Common myeloid progenitor, CD34-positive (primary cell): ENCODE measurements at regions not wholly inside any gene's neighbourhood (a gene's known extent, or its start where the extent isn't known, plus 50 kb on each side); places are given as distances from the start of the nearest gene placed in this dataset.
"Not testable (repeated sequence)": the region's sequence is repeated elsewhere in the genome, so short reads cannot be mapped to it uniquely, and the experiment has no call there.

Experiments
- CTCF ChIA-PET: fragments of 350-600 bp; sonication (Branson Sonifier 250); formaldehyde crosslinking; loops from one replicate; lab custom pipeline; 2021; ENCODE audit warnings: antibody characterized with exemption; lab: Charles Lee
- POLR2A ChIA-PET: fragments of 350-600 bp; sonication (Branson Sonifier 250); formaldehyde crosslinking; loops from one replicate; lab custom pipeline; 2021; ENCODE audit warnings: antibody characterized with exemption; lab: Charles Lee
- DNase-seq, 3 donors: peaks; one replicate each; pipeline versions ENCODE4 v3.0.0 to v3.0.0-alpha.2; 2013
- H3K27ac ChIP-seq, 2 experiments: 1 replicate in 1 of 2; 2 replicates in 1 of 2; pipeline ENCODE4 v1.7.0; 2013; ENCODE audit warnings: inconsistent platforms in 2 of 2, low read length in 2 of 2, mild to moderate bottlenecking in 2 of 2, low read depth in 1 of 2, moderate library complexity in 1 of 2; ENCODE audit not compliant: severe bottlenecking in 2 of 2, insufficient read depth in 1 of 2, poor library complexity in 1 of 2
- H3K27me3 ChIP-seq, 5 experiments: replicated peaks in 2 of 5; 1 replicate in 3 of 5; 2 replicates in 2 of 5; pipeline versions ENCODE4 v1.6.1 to v1.7.0; 2013; ENCODE audit warnings: low read length in 4 of 5, mild to moderate bottlenecking in 2 of 5, moderate library complexity in 2 of 5, inconsistent platforms in 1 of 5; ENCODE audit not compliant: insufficient read depth in 5 of 5, control insufficient read depth in 4 of 5
- H3K36me3 ChIP-seq, 4 experiments: 1 replicate in 2 of 4; 2 replicates in 2 of 4; pipeline versions ENCODE4 v1.6.1 to v1.7.0; 2013; ENCODE audit warnings: low read length in 3 of 4, control low read depth in 1 of 4, mild to moderate bottlenecking in 1 of 4; ENCODE audit not compliant: control insufficient read depth in 4 of 4, insufficient read depth in 4 of 4
- H3K4me1 ChIP-seq, 4 experiments: 1 replicate in 3 of 4; 2 replicates in 1 of 4; pipeline versions ENCODE4 v1.6.1 to v1.7.1; 2013; ENCODE audit warnings: low read length in 3 of 4, mild to moderate bottlenecking in 3 of 4, control low read depth in 1 of 4, inconsistent platforms in 1 of 4, moderate library complexity in 1 of 4; ENCODE audit not compliant: control insufficient read depth in 4 of 4, insufficient read depth in 4 of 4; ENCODE audit errors: control extremely low read depth in 1 of 4
- H3K4me3 ChIP-seq, 7 experiments: 1 replicate in 4 of 7; 2 replicates in 3 of 7; pipeline versions ENCODE4 v1.5.1 to v1.7.0; 2013; ENCODE audit warnings: mild to moderate bottlenecking in 7 of 7, low read length in 6 of 7, moderate library complexity in 6 of 7, inconsistent platforms in 2 of 7, low read depth in 2 of 7, control low read depth in 1 of 7; ENCODE audit not compliant: insufficient read depth in 4 of 7, control insufficient read depth in 1 of 7; ENCODE audit errors: extremely low read depth in 1 of 7
- H3K9me3 ChIP-seq, 5 experiments: 1 replicate in 4 of 5; 2 replicates in 1 of 5; pipeline versions ENCODE4 v1.6.1 to v1.7.1; 2013; ENCODE audit warnings: low read length in 4 of 5, mild to moderate bottlenecking in 2 of 5, inconsistent platforms in 1 of 5, low read depth in 1 of 5, moderate library complexity in 1 of 5; ENCODE audit not compliant: control insufficient read depth in 4 of 5, insufficient read depth in 2 of 5; ENCODE audit errors: control extremely low read depth in 1 of 5
- WGBS: methylation state at CpG from one replicate; pipeline ENCODE4 v1.1.5; 2013; ENCODE audit not compliant: insufficient coverage; 5-methylcytosine and 5-hydroxymethylcytosine counted together

DNA sequence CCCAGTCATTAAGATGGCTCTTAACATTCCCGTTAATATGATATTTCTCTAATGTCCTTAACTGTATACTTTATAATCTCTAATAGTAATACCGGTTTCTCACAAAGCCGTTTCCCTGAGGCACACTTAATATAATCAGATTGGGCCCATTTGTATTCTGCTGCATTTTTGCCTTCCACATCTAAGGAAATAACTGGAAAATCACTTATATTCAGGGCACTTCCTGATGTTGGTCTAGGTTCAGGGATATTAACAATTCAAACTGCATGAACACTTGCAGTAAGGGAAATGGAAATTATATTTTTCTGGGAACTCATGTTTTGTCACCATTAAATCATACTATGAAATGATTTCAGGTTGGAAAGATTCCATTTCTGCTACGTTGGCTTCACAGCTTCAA, 119.8 kb downstream of the TPR start:
- Histone ChIP-seq H3K4me1 (no peaks in the 10 kb centered on the region), H3K36me3 (no peaks in the 10 kb centered on the region), H3K4me3 (no peak overlapping the region), H3K9me3 (no peaks in the 10 kb centered on the region), H3K27ac (no peak overlapping the region), H3K27me3 (no peaks in the 10 kb centered on the region)
- POLR2A ChIA-PET, result interaction anchor here (0.6 kb wide), 1 partner anchor 527 kb away, joined by 3 read pairs; no protein-coding TSS in a partner anchor
- CTCF ChIA-PET, result no interaction called here
- WGBS, result 100% methylated on average over 1 of the region's 4 CpGs
- no peak for DNase-seq

DNA sequence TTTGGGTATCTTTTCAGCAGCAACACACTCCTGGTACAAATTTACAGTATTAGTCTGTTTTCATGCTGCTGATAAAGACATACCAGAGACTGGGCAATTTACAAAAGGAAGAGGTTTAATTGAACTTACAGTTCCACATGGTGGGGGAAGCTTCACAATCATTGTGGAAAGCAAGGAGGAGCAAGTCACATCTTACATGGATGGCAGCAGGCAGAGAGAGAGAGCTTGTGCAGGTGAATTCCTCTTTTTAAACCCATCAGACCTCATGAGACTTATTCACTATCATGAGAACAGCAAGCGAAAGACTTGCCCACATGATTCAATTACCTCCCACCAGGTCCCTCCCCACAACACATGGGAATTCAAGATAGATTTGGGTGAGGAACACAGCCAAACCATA, 124.5 kb downstream of the TPR start:
- Histone ChIP-seq H3K27me3 (no peaks in the 10 kb centered on the region), H3K4me1 (no peaks in the 10 kb centered on the region), H3K4me3 (no peak overlapping the region), H3K9me3 (peaks cover 0 to 3% (median 0%) of the 10 kb centered on the region in 5 experiments), H3K36me3 (no peaks in the 10 kb centered on the region), H3K27ac (no peak overlapping the region)
- POLR2A ChIA-PET, result no interaction called here
- no peak for DNase-seq
- no CpG with 5 or more reads among the region's 1 CpG for WGBS
- CTCF ChIA-PET, result no interaction called here

- H3K9me3 ChIP-seq, H3K4me1 ChIP-seq, CTCF ChIA-PET, H3K4me3 ChIP-seq, H3K27me3 ChIP-seq, H3K27ac ChIP-seq, DNase-seq, H3K36me3 ChIP-seq, POLR2A ChIA-PET: not testable (repeated sequence)
- 0% methylated on average over 1 of the region's 1 CpG for WGBS
These were observed 126.4 kb downstream of the TPR start for GRCh38 chr1:186248608-186249007.

- POLR2A ChIA-PET, result no interaction called here
- no peak for DNase-seq
- H3K9me3 ChIP-seq, result peaks cover 0 to 3% (median 0%) of the 10 kb centered on the region in 5 experiments
- H3K27me3 ChIP-seq, result no peaks in the 10 kb centered on the region
- CTCF ChIA-PET, result no interaction called here
- H3K4me1 ChIP-seq, result no peaks in the 10 kb centered on the region
- no peaks in the 10 kb centered on the region for H3K36me3 ChIP-seq
- WGBS, result 80% methylated on average over 6 of the region's 6 CpGs
- no peak overlapping the region for H3K4me3 ChIP-seq
- no peak overlapping the region for H3K27ac ChIP-seq
These were observed 130.2 kb downstream of the TPR start for GRCh38 chr1:186244825-186245224.
